HEK293 (cell line): ENCODE measurements at regions not wholly inside any gene's neighbourhood (a gene's known extent, or its start where the extent isn't known, plus 50 kb on each side); places are given as distances from the start of the nearest gene placed in this dataset.
A peak's percentile ranks its signal among the peaks of the same experiment; 100 is the strongest.
"Not testable (repeated sequence)": the region's sequence is repeated elsewhere in the genome, so short reads cannot be mapped to it uniquely, and the experiment has no call there.

ENCODE experiments used
- CTCF ChIA-PET: fragments of 350-600 bp; formaldehyde crosslinking; extraction: SDS; loops from one replicate; lab custom pipeline; 2021; ENCODE audit warnings: antibody characterized with exemption; lab: Yijun Ruan, JAX
- POLR2A ChIA-PET: fragments of 300-600 bp; formaldehyde crosslinking; extraction: SDS; loops from one replicate; lab custom pipeline; 2020; ENCODE audit warnings: antibody characterized with exemption, inconsistent platforms; lab: Yijun Ruan, JAX
- H3K27ac ChIP-seq: fragments of 200-500 bp; sonication (Bioruptor generic); 2 replicates; pipeline ENCODE4 v1.5.1; 2014; ENCODE audit warnings: low read depth, low read length, control low read depth, inconsistent platforms; ENCODE audit errors: extremely low read depth
- H3K36me3 ChIP-seq, 2 experiments: fragments of 200-500 bp in 1 of 2; sonication (Bioruptor generic) in 1 of 2; 1 replicate in 1 of 2; 2 replicates in 1 of 2; pipeline ENCODE4 v1.5.1; 2014 to 2017; ENCODE audit warnings: inconsistent platforms in 2 of 2, low read length in 2 of 2; ENCODE audit not compliant: control insufficient read depth in 2 of 2, insufficient read depth in 1 of 2
- H3K4me1 ChIP-seq: fragments of 200-500 bp; sonication (Bioruptor generic); 2 replicates; pipeline ENCODE4 v1.5.1; 2014; ENCODE audit warnings: mild to moderate bottlenecking, low read length, inconsistent platforms; ENCODE audit not compliant: control insufficient read depth, insufficient read depth
- H3K4me3 ChIP-seq: 2 replicates; pipeline ENCODE4 v1.5.1; 2011; ENCODE audit warnings: low read depth, mild to moderate bottlenecking, control low read depth, low read length, moderate library complexity
- H3K9me3 ChIP-seq: fragments of 200-500 bp; sonication (Bioruptor generic); 2 replicates; pipeline ENCODE4 v1.5.1; 2014; ENCODE audit warnings: low read depth, low read length, inconsistent platforms; ENCODE audit not compliant: control insufficient read depth, insufficient read depth
- HOXD13 ChIP-seq: sonication (generic); formaldehyde crosslinking; IDR thresholded peaks from 2 replicates; pipeline ENCODE4 v1.8.0; 2022; ENCODE audit warnings: missing genetic modification reagents, borderline replicate concordance
- OSR2 ChIP-seq: fragments of 450-650 bp; formaldehyde crosslinking; IDR thresholded peaks from 2 replicates; pipeline ENCODE4 v1.5.1; 2016; ENCODE audit warnings: missing biosample characterization, missing genetic modification characterization
- SETDB1 ChIP-seq: IDR thresholded peaks from one replicate; pipeline ENCODE4 v1.6.1; 2017; ENCODE audit warnings: mild to moderate bottlenecking, low read length, moderate library complexity, mixed read lengths; ENCODE audit not compliant: insufficient read length
- ZNF221 ChIP-seq: fragments of 450-650 bp; formaldehyde crosslinking; IDR thresholded peaks from 2 replicates; pipeline ENCODE4 v1.5.1; 2017; ENCODE audit warnings: missing biosample characterization, missing genetic modification characterization, borderline replicate concordance
- ZNF302 ChIP-seq: fragments of 450-650 bp; formaldehyde crosslinking; IDR thresholded peaks from 2 replicates; pipeline ENCODE4 v1.5.1; 2016; ENCODE audit warnings: missing biosample characterization, missing genetic modification characterization, low read depth
- ZNF426 ChIP-seq: fragments of 450-650 bp; formaldehyde crosslinking; IDR thresholded peaks from 2 replicates; pipeline ENCODE4 v1.5.1; 2017; ENCODE audit warnings: missing biosample characterization, missing genetic modification characterization, mild to moderate bottlenecking, inconsistent platforms, moderate library complexity
- ZNF501 ChIP-seq: fragments of 450-650 bp; formaldehyde crosslinking; IDR thresholded peaks from 2 replicates; pipeline ENCODE4 v1.5.1; 2016; ENCODE audit warnings: missing biosample characterization, missing genetic modification characterization
- ZNF585B ChIP-seq: fragments of 450-650 bp; formaldehyde crosslinking; IDR thresholded peaks from 2 replicates; pipeline ENCODE4 v1.5.1; 2016; ENCODE audit warnings: missing biosample characterization, missing genetic modification characterization
- ZNF654 ChIP-seq: fragments of 450-650 bp; formaldehyde crosslinking; IDR thresholded peaks from 2 replicates; pipeline ENCODE4 v1.5.1; 2016; ENCODE audit warnings: low read depth, missing biosample characterization, missing genetic modification characterization
- ZNF670 ChIP-seq: fragments of 450-650 bp; formaldehyde crosslinking; IDR thresholded peaks from 2 replicates; pipeline ENCODE4 v1.5.1; 2016; ENCODE audit warnings: missing biosample characterization, missing genetic modification characterization, low read depth
- ZNF837 ChIP-seq: fragments of 450-650 bp; formaldehyde crosslinking; IDR thresholded peaks from 2 replicates; pipeline ENCODE4 v1.5.1; 2016; ENCODE audit warnings: missing biosample characterization, missing genetic modification characterization
- TF ChIP-seq, protein P1 (sequence below): fragments of 450-650 bp; formaldehyde crosslinking; IDR thresholded peaks from 2 replicates; pipeline ENCODE4 v1.5.1; 2016; ENCODE audit warnings: missing biosample characterization, missing genetic modification characterization, borderline replicate concordance
- TF ChIP-seq, protein P2 (sequence below): fragments of 450-650 bp; formaldehyde crosslinking; IDR thresholded peaks from 2 replicates; pipeline ENCODE4 v1.5.1; 2016; ENCODE audit warnings: missing biosample characterization, missing genetic modification characterization
- TF ChIP-seq, protein P3 (sequence below): fragments of 450-650 bp; formaldehyde crosslinking; IDR thresholded peaks from 2 replicates; pipeline ENCODE4 v1.5.1; 2016; ENCODE audit warnings: missing biosample characterization, missing genetic modification characterization, borderline replicate concordance

DNA sequence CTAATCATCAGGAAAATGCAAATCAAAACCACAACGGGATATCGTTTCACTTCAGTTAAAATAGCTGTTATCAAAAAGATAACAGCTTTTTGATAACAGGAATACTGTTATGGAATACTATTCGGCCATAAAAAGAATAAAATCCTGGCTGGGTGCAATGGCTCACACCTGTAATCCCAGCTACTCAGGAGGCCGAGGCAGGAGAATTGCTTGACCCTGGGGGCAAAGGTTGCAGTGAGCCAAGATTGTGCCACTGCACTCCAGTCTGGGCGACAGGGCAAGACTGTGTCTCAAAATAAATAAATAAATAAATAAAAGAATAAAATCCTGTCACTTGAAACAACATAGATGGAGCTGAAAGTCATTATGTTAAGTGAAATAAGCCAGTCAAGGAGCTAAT, 178.1 kb upstream of the TSC22D2 start (continued):
- TF ChIP-seq ZNF221 (tag by site-specific recombination) (no peak), ZNF837 (tag by site-specific recombination) (no peak), HOXD13 (CRISPR knock-in tag) (no peak)

DNA sequence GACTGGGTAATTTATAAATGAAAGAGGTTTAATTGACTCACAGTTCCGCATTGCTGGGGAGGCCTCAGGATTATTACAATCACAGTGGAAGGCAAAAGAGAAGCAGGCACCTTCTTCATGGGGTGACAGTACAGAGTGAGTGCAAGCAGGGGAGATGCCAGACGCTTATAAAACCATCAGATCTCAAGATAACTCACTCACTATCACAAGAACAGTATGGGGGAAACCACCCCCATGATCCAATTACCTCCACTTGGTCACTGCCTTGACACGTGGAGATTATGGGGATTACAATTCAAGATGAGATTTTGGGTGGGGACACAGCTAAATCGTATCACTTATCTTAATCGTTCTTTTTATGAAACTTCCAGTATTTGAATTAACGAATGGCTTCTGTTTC, 179.5 kb upstream of the TSC22D2 start:
- CTCF ChIA-PET, result interaction anchor here (0.7 to 2.8 kb wide), 5 partner anchors 10 to 384 kb away, joined by 3 to 17 read pairs (median 9); no protein-coding TSS in a partner anchor
- H3K4me1 ChIP-seq, POLR2A ChIA-PET, H3K27ac ChIP-seq, H3K4me3 ChIP-seq, H3K36me3 ChIP-seq, H3K9me3 ChIP-seq: not testable (repeated sequence)

DNA sequence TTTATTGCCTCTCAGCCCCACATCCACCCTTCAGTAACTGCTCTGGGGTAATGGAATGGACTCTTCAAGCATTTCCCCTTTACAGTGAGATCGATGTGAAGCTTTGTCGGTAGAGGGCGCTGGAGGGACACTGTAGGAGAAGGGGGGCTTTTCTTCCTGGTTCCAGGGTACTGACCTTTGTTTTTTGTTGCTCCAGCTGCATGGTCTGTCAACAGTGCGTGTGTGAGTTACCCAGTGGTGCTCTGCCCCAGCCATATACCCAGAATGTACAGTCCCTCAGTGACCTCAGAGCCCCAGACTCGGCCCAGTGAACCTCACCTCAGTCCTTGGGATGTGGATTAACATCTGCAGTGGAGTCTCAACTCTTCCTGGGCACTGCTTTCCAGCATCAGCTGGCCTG, 180.3 kb upstream of the TSC22D2 start:
- Histone ChIP-seq H3K4me1 (no peaks in the 10 kb centered on the region), H3K9me3 (no peaks in the 10 kb centered on the region), H3K4me3 (no peak overlapping the region), H3K27ac (no peak overlapping the region), H3K36me3 (no peaks in the 10 kb centered on the region)
- POLR2A ChIA-PET, result no interaction called here
- CTCF ChIA-PET, result interaction anchor here (0.6 to 2.8 kb wide), 7 partner anchors 11 to 383 kb away, joined by 3 to 17 read pairs (median 4); no protein-coding TSS in a partner anchor
- TF ChIP-seq, protein P1, sequence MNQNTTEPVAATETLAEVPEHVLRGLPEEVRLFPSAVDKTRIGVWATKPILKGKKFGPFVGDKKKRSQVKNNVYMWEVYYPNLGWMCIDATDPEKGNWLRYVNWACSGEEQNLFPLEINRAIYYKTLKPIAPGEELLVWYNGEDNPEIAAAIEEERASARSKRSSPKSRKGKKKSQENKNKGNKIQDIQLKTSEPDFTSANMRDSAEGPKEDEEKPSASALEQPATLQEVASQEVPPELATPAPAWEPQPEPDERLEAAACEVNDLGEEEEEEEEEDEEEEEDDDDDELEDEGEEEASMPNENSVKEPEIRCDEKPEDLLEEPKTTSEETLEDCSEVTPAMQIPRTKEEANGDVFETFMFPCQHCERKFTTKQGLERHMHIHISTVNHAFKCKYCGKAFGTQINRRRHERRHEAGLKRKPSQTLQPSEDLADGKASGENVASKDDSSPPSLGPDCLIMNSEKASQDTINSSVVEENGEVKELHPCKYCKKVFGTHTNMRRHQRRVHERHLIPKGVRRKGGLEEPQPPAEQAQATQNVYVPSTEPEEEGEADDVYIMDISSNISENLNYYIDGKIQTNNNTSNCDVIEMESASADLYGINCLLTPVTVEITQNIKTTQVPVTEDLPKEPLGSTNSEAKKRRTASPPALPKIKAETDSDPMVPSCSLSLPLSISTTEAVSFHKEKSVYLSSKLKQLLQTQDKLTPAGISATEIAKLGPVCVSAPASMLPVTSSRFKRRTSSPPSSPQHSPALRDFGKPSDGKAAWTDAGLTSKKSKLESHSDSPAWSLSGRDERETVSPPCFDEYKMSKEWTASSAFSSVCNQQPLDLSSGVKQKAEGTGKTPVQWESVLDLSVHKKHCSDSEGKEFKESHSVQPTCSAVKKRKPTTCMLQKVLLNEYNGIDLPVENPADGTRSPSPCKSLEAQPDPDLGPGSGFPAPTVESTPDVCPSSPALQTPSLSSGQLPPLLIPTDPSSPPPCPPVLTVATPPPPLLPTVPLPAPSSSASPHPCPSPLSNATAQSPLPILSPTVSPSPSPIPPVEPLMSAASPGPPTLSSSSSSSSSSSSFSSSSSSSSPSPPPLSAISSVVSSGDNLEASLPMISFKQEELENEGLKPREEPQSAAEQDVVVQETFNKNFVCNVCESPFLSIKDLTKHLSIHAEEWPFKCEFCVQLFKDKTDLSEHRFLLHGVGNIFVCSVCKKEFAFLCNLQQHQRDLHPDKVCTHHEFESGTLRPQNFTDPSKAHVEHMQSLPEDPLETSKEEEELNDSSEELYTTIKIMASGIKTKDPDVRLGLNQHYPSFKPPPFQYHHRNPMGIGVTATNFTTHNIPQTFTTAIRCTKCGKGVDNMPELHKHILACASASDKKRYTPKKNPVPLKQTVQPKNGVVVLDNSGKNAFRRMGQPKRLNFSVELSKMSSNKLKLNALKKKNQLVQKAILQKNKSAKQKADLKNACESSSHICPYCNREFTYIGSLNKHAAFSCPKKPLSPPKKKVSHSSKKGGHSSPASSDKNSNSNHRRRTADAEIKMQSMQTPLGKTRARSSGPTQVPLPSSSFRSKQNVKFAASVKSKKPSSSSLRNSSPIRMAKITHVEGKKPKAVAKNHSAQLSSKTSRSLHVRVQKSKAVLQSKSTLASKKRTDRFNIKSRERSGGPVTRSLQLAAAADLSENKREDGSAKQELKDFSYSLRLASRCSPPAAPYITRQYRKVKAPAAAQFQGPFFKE (tag by site-specific recombination), result no peak
- TF ChIP-seq ZNF670 (tag by site-specific recombination) (no peak), ZNF654 (tag by site-specific recombination) (peak; percentile 79), ZNF302 (tag by site-specific recombination) (no peak), ZNF501 (tag by site-specific recombination) (no peak), SETDB1 (no peak)
- TF ChIP-seq, protein P2, sequence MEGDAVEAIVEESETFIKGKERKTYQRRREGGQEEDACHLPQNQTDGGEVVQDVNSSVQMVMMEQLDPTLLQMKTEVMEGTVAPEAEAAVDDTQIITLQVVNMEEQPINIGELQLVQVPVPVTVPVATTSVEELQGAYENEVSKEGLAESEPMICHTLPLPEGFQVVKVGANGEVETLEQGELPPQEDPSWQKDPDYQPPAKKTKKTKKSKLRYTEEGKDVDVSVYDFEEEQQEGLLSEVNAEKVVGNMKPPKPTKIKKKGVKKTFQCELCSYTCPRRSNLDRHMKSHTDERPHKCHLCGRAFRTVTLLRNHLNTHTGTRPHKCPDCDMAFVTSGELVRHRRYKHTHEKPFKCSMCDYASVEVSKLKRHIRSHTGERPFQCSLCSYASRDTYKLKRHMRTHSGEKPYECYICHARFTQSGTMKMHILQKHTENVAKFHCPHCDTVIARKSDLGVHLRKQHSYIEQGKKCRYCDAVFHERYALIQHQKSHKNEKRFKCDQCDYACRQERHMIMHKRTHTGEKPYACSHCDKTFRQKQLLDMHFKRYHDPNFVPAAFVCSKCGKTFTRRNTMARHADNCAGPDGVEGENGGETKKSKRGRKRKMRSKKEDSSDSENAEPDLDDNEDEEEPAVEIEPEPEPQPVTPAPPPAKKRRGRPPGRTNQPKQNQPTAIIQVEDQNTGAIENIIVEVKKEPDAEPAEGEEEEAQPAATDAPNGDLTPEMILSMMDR (tag by site-specific recombination), result peak; percentile 27; the same call in 1 of the 2 replicates

DNA sequence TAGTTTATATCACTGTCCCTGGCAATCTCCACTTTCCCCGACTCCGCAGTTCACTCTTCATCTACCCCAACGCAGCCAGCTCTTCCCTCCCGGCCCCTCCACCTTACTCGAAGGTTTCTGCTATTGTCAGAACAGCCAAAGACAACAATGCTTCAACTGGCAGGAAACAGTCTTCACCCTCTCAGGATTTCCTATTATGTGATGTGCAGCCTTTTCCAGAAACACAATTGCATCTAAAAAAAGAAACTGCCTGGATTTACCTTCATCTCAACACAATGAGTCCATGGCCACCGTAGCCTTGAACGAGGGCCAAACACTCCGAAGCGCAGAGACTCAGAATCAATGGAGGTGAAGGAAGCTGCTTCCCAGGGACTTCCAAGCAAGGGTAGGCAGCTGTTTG, 182.1 kb upstream of the TSC22D2 start:
- H3K9me3 ChIP-seq, result no peaks in the 10 kb centered on the region
- no peak overlapping the region for H3K4me3 ChIP-seq
- H3K4me1 ChIP-seq, result no peaks in the 10 kb centered on the region; the same call in 1 of the 2 replicates
- no peak overlapping the region for H3K27ac ChIP-seq
- ChIA-PET POLR2A (no interaction called here), CTCF (interaction anchor here (0.6 to 2.8 kb wide), 4 partner anchors 9 to 269 kb away, joined by 3 to 17 read pairs (median 7); no protein-coding TSS in a partner anchor)
- no peak for TF ChIP-seq ZNF585B (tag by site-specific recombination)
- no peak for TF ChIP-seq ZNF426 (tag by site-specific recombination)
- no peak for TF ChIP-seq OSR2 (tag by site-specific recombination)
- TF ChIP-seq, protein P3, sequence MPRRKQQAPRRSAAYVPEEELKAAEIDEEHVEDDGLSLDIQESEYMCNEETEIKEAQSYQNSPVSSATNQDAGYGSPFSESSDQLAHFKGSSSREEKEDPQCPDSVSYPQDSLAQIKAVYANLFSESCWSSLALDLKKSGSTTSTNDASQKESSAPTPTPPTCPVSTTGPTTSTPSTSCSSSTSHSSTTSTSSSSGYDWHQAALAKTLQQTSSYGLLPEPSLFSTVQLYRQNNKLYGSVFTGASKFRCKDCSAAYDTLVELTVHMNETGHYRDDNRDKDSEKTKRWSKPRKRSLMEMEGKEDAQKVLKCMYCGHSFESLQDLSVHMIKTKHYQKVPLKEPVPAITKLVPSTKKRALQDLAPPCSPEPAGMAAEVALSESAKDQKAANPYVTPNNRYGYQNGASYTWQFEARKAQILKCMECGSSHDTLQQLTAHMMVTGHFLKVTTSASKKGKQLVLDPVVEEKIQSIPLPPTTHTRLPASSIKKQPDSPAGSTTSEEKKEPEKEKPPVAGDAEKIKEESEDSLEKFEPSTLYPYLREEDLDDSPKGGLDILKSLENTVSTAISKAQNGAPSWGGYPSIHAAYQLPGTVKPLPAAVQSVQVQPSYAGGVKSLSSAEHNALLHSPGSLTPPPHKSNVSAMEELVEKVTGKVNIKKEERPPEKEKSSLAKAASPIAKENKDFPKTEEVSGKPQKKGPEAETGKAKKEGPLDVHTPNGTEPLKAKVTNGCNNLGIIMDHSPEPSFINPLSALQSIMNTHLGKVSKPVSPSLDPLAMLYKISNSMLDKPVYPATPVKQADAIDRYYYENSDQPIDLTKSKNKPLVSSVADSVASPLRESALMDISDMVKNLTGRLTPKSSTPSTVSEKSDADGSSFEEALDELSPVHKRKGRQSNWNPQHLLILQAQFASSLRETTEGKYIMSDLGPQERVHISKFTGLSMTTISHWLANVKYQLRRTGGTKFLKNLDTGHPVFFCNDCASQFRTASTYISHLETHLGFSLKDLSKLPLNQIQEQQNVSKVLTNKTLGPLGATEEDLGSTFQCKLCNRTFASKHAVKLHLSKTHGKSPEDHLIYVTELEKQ (tag by site-specific recombination), result no peak
- H3K36me3 ChIP-seq, result no peaks in the 10 kb centered on the region
